Astrocyte of the cerebellum (primary cell): ENCODE measurements at regions not wholly inside any gene's neighbourhood (a gene's known extent, or its start where the extent isn't known, plus 50 kb on each side); places are given as distances from the start of the nearest gene placed in this dataset.

Experiments used
- DNase-seq: peaks from one replicate; pipeline ENCODE4 v3.0.0-alpha.2; 2011; ENCODE audit warnings: low read depth
- H3K4me3 ChIP-seq: 2 replicates; pipeline ENCODE4 v1.5.1; 2011; ENCODE audit warnings: mild to moderate bottlenecking, low read depth, low read length, moderate library complexity
- in situ Hi-C: cut with HindIII; loops from 2 replicates; pipeline ENCODE4 v1.10.0; 2017; ENCODE audit warnings: low sequenced_read_pairs
- TF ChIP-seq, protein P1 (sequence below): IDR thresholded peaks from 2 replicates; pipeline ENCODE4 v1.5.1; 2012; ENCODE audit warnings: low read length, low read depth, moderate library complexity, mild to moderate bottlenecking; ENCODE audit errors: missing control alignments

DNA sequence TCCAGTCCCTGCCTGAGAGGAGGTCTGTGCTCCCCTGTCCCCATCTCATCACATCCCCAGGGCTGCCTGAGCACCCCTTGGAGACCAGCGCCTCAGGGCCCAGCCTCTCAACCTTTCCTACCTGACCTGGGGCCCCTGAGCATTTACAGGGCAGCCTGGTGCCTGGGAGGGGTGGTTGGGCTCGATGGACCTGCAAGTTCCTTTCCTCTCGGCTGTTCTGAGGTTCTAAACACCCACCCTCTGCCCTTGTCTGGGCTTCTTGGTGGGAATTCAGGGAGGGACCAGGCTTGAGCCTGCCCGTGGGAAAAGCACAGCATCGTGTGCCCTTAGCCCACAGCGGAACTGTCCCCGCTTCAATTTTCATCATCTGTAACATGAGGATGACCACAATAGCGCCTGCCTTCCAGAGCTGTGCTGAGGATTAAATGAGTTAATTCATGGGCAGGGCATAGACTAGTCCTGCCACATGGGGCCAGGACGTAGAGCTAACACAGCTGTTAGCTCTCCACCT lies 91.0 kb upstream of the SH3PXD2B start:
- no peak overlapping the region for H3K4me3 ChIP-seq
- DNase-seq: no peak

DNA sequence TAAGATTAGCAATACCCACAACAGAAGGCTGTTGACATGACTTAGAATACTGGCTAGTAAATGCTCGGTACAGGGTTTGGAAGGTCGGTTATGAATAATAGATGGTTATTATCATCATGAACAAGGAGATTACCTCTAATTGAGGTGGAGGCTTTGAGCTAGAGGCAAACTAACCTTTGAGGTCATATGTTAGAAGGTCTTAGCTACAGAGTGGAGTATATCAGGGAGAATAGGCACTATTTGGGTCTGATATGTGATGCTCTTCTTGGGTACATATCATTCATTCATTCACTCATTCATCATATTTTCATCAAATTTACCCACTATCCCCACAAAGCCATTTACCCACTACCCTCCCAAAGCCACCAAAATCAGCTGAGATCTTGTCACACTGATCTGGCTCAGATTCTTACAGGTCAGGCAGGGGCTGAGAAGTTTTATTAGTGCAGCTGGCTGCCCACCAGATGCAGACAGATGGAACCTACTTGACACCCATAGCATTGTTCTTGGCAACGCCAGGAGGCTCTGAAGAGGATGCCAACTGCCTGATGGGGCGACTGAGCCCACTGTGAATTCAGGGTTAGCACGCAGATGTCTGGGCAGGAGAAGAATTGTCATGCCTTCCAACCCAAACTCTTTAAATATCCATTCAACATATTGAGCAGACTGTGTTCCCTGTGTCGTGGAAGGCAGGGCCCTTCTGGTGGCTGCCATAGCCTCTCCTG lies 90.2 kb upstream of the SH3PXD2B start:
- DNase-seq: no peak
- no peak overlapping the region for H3K4me3 ChIP-seq
- TF ChIP-seq, protein P1, sequence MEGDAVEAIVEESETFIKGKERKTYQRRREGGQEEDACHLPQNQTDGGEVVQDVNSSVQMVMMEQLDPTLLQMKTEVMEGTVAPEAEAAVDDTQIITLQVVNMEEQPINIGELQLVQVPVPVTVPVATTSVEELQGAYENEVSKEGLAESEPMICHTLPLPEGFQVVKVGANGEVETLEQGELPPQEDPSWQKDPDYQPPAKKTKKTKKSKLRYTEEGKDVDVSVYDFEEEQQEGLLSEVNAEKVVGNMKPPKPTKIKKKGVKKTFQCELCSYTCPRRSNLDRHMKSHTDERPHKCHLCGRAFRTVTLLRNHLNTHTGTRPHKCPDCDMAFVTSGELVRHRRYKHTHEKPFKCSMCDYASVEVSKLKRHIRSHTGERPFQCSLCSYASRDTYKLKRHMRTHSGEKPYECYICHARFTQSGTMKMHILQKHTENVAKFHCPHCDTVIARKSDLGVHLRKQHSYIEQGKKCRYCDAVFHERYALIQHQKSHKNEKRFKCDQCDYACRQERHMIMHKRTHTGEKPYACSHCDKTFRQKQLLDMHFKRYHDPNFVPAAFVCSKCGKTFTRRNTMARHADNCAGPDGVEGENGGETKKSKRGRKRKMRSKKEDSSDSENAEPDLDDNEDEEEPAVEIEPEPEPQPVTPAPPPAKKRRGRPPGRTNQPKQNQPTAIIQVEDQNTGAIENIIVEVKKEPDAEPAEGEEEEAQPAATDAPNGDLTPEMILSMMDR: no peak
- in situ Hi-C loops: loop anchor here (5.0 kb wide), 1 partner anchor 48 kb away; no protein-coding TSS in a partner anchor

More for the DNA sequence above, 91.0 kb upstream of the SH3PXD2B start:
- TF ChIP-seq, protein P1: no peak
- in situ Hi-C loops: no loop called here

DNA sequence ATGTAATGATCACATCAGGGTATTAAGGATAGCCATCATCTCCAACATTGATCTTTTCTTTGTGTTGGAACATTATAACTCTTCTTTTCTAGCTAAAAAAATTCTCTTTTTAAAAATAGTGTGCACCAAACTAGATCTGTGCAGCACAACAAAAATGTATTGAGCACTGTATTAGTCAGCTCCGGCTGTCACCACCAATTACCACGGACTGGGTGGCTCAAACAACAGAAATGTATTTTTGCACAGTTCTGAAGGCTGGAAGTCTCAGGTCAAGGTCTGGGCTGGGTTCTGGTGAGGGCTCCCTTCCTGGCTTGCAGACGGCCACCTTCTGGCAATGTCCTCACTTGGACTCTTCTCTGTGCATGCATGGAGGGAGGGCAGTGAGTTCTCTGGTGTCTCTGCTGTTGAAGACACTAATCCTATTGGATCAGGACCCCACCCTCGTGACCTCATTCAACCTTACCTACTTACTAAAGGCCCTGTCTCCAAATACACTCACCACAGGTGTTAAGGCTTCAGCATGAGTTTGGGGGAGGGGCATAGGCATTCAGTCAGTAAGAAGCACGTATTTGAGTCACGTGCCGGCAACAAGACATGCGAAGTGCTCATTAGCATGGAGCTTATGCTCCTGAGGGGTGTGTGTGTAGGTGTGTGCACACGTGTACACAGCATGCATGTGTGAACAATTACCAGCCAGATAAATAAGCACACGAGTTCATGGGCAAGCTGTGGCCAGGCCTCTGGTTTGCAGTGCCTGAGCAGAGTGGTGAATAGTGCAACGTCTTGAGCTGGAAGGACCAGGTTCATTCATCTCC lies 89.4 kb upstream of the SH3PXD2B start:
- no peak overlapping the region for H3K4me3 ChIP-seq
- no peak for DNase-seq
- in situ Hi-C loops: loop anchor here (5.0 kb wide), 1 partner anchor 49 kb away; no protein-coding TSS in a partner anchor
- TF ChIP-seq, protein P1: no peak

DNA sequence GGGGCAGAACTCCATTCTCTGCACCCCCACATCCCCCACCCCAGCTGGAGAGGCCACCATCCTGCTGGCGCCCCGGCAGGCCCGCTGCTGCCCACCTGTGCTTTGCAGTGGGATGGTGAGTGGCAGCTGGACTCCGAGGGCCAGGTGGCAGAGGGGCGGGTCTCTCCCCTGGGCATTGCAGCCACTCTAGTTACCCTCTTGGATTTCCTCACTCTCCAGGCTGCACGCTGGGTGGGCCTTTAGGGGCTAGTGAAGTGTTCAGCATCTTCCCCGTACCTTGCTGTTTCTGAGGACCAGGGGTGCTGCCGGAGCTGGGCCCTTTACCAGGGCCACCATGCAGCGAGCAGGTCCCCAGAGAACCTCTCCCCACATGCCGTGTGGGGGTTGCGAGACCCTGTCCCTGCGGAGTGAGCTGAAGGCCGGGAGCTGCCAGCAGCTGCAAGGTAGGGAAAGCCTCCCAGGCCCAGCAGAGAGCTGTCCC lies 88.4 kb upstream of the SH3PXD2B start:
- no peak overlapping the region for H3K4me3 ChIP-seq
- in situ Hi-C loops: loop anchor here (5.0 kb wide), 1 partner anchor 50 kb away; no protein-coding TSS in a partner anchor
- TF ChIP-seq, protein P1: no peak
- DNase-seq: no peak

DNA sequence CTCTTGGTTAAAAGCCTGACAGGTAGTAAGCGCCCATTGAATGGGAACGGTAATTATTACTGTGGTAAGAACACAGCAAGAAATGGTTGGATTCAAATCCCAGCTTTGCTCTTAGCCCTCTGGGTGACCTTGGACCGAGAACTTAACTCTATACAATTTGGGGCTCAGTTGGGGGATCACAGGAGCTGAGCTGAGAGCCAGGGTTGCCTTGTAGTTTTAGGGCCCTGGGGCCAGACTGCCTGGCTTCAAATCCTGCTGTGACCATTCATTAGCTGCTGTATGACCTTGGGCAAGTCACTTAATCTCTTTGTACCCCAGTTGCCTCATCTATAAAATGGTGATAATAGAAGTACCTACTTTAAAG lies 87.4 kb upstream of the SH3PXD2B start:
- DNase-seq: no peak
- in situ Hi-C loops: loop anchor here (5.0 kb wide), 1 partner anchor 51 kb away; no protein-coding TSS in a partner anchor
- TF ChIP-seq, protein P1: no peak

DNA sequence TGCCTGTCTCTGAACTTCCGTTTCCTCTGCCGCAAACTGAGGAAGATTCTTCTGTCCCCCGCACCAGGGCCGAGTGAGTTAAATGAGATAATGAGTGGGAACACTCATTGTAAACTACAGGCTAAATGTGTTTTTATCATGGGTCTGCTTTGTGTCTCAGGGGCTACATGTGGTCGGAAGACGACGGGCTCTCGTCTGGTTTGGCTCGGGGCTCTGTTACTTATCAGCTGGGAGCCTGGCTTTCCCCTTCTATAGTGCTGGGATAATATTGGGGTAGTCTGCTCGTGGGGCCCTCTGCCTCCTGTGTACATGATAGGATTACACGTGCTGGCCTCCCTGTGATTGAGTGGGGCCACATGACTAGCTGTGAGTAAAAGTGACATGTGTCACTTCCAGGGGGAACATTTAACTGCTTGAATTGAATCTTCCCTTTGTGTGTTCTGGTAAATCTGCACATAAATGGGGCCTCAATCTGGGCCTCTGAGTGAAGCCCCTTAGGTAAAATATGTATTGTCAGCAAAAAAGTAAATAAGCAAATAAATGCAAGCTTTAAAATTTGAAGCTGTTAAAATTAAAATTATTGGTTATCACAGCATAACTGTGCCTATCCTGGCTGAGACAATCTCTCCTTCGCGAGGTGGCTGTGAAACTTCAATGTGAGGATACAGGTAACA lies 86.9 kb upstream of the SH3PXD2B start:
- DNase-seq: no peak
- TF ChIP-seq, protein P1: no peak
- in situ Hi-C loops: loop anchor here (5.0 kb wide), 1 partner anchor 51 kb away; no protein-coding TSS in a partner anchor
- H3K4me3 ChIP-seq: no peak overlapping the region

More for the DNA sequence above, 87.4 kb upstream of the SH3PXD2B start:
- no peak overlapping the region for H3K4me3 ChIP-seq
